Astrocyte (in vitro differentiated cells and primary cell): ENCODE measurements at regions not wholly inside any gene's neighbourhood (a gene's known extent, or its start where the extent isn't known, plus 50 kb on each side); places are given as distances from the start of the nearest gene placed in this dataset.

Source experiments
- DNase-seq: peaks from one replicate; pipeline ENCODE4 v3.0.0-alpha.2; 2010; ENCODE audit warnings: low read depth
- FAIRE-seq: peaks from 2 replicates; lab custom pipeline; 2011; peaks lifted over from hg19 to GRCh38; lab: Jason Lieb, UNC
- H2AFZ ChIP-seq: 2 replicates; pipeline ENCODE4 v1.6.0; 2012; ENCODE audit warnings: low read depth, low read length, inconsistent platforms
- H3K27ac ChIP-seq: 2 replicates; pipeline ENCODE4 v1.5.1; 2011; ENCODE audit warnings: low read depth, low read length, inconsistent platforms
- H3K27me3 ChIP-seq: 2 replicates; pipeline ENCODE4 v1.6.0; 2011; ENCODE audit warnings: low read length, inconsistent platforms; ENCODE audit not compliant: insufficient read depth
- H3K36me3 ChIP-seq: 2 replicates; pipeline ENCODE4 v1.5.1; 2011; ENCODE audit warnings: low read length, inconsistent platforms; ENCODE audit not compliant: insufficient read depth
- H3K4me1 ChIP-seq: 2 replicates; pipeline ENCODE4 v1.5.1; 2011; ENCODE audit warnings: low read length, inconsistent platforms; ENCODE audit not compliant: insufficient read depth
- H3K4me2 ChIP-seq: 2 replicates; pipeline ENCODE4 v1.6.0; 2012; ENCODE audit warnings: low read length, inconsistent platforms
- H3K4me3 ChIP-seq: 2 replicates; pipeline ENCODE4 v1.5.1; 2011; ENCODE audit warnings: low read depth, mild to moderate bottlenecking, low read length, inconsistent platforms; ENCODE audit not compliant: insufficient read depth
- H3K79me2 ChIP-seq: 2 replicates; pipeline ENCODE4 v1.6.0; 2012; ENCODE audit warnings: mild to moderate bottlenecking, low read length, inconsistent platforms; ENCODE audit not compliant: insufficient read depth
- H3K9ac ChIP-seq: 2 replicates; pipeline ENCODE4 v1.6.0; 2012; ENCODE audit warnings: mild to moderate bottlenecking, low read length, inconsistent platforms
- H3K9me3 ChIP-seq: 2 replicates; pipeline ENCODE4 v1.5.1; 2012; ENCODE audit warnings: low read depth, mild to moderate bottlenecking, low read length, inconsistent platforms; ENCODE audit not compliant: insufficient read depth
- H4K20me1 ChIP-seq: 2 replicates; pipeline ENCODE4 v1.6.0; 2012; ENCODE audit warnings: low read length, inconsistent platforms; ENCODE audit not compliant: insufficient read depth
- H3K27ac Mint-ChIP-seq: one replicate; pipeline ENCODE4 v1.8.0; 2021; ENCODE audit warnings: mild to moderate bottlenecking, mixed read lengths; ENCODE audit not compliant: unreplicated experiment
- H3K27me3 Mint-ChIP-seq: one replicate; pipeline ENCODE4 v1.8.0; 2021; ENCODE audit warnings: low read depth, mixed read lengths; ENCODE audit not compliant: unreplicated experiment
- H3K36me3 Mint-ChIP-seq: one replicate; pipeline ENCODE4 v1.8.0; 2021; ENCODE audit warnings: low read depth, mixed read lengths; ENCODE audit not compliant: unreplicated experiment
- H3K4me1 Mint-ChIP-seq: one replicate; pipeline ENCODE4 v1.8.0; 2021; ENCODE audit warnings: low read depth, mixed read lengths; ENCODE audit not compliant: unreplicated experiment
- H3K4me3 Mint-ChIP-seq: one replicate; pipeline ENCODE4 v1.8.0; 2021; ENCODE audit warnings: mild to moderate bottlenecking, moderate library complexity, mixed read lengths; ENCODE audit not compliant: unreplicated experiment
- H3K9me3 Mint-ChIP-seq: one replicate; pipeline ENCODE4 v1.8.0; 2021; ENCODE audit warnings: mild to moderate bottlenecking, mixed read lengths; ENCODE audit not compliant: unreplicated experiment
- CTCF ChIP-seq: IDR thresholded peaks from 2 replicates; pipeline ENCODE4 v1.5.1; 2011; ENCODE audit warnings: low read depth, mild to moderate bottlenecking, inconsistent platforms, low read length, moderate library complexity; ENCODE audit not compliant: insufficient read depth
- EZH2 ChIP-seq: IDR thresholded peaks from 2 replicates; pipeline ENCODE4 v1.6.1; 2012; ENCODE audit warnings: mild to moderate bottlenecking, low read length, inconsistent platforms; ENCODE audit not compliant: insufficient read depth

GRCh38 chr2:42888321-42889245 lies 96.2 kb upstream of the HAAO start:
- H3K27ac Mint-ChIP-seq: no peak overlapping the region
- H3K4me3 Mint-ChIP-seq: no peak overlapping the region

DNA sequence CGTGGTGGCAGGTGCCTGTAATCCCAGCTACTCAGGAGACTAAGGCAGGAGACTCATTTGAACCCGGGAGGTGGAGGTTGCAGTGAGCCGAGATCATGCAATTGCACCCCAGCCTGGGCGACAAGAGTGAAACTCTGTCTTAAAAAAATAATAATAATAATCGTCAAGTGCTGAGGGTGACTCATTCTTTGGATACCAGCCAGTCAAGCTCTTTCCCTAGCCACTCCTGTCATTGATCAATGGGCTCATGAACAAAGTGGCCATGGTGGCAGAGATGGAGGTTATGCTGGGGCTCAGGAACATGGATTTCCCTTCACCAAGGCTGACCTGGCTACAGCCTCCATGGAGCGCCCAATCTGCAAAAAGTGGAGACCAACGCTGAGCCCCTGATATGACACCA lies 94.5 kb upstream of the HAAO start:
- TF ChIP-seq CTCF (no peak), EZH2 (no peak)
- DNase-seq: peak; percentile 66
- no peak for FAIRE-seq

More at GRCh38 chr2:42888321-42889245, 96.2 kb upstream of the HAAO start:
- TF ChIP-seq CTCF (no peak), EZH2 (no peak)
- Histone ChIP-seq H3K27ac (peak overlapping the region; percentile 50), H4K20me1 (no peaks in the 10 kb centered on the region), H3K9ac (no peak overlapping the region), H3K9me3 (peaks cover 3% of the 10 kb centered on the region), H3K4me2 (peak overlapping the region; percentile 14), H3K4me1 (no peaks in the 10 kb centered on the region), H3K79me2 (no peaks in the 10 kb centered on the region), H3K4me3 (no peak overlapping the region), H3K27me3 (no peaks in the 10 kb centered on the region), H2AFZ (peak overlapping the region; percentile 9), H3K36me3 (no peaks in the 10 kb centered on the region)
- peaks cover 2% of the 10 kb centered on the region for H3K9me3 Mint-ChIP-seq
- FAIRE-seq (no peak), DNase-seq (peak; percentile 95)
- H3K4me1 Mint-ChIP-seq: peaks cover 6% of the 10 kb centered on the region
- peaks cover 3% of the 10 kb centered on the region for H3K36me3 Mint-ChIP-seq
- no peaks in the 10 kb centered on the region for H3K27me3 Mint-ChIP-seq

GRCh38 chr2:42882756-42883155 lies 90.4 kb upstream of the HAAO start:
- Histone ChIP-seq H2AFZ (no peak overlapping the region), H3K4me3 (no peak overlapping the region), H3K27ac (no peak overlapping the region), H3K27me3 (no peaks in the 10 kb centered on the region), H3K9ac (no peak overlapping the region), H3K9me3 (no peaks in the 10 kb centered on the region), H3K36me3 (no peaks in the 10 kb centered on the region), H3K4me1 (peaks cover 18% of the 10 kb centered on the region), H4K20me1 (no peaks in the 10 kb centered on the region), H3K4me2 (no peak overlapping the region), H3K79me2 (no peaks in the 10 kb centered on the region)
- peaks cover 4% of the 10 kb centered on the region for H3K9me3 Mint-ChIP-seq
- no peak for TF ChIP-seq EZH2
- DNase-seq (no peak), FAIRE-seq (no peak)
- peaks cover 3% of the 10 kb centered on the region for H3K27me3 Mint-ChIP-seq
- no peak overlapping the region for H3K4me3 Mint-ChIP-seq
- peaks cover 16% of the 10 kb centered on the region for H3K4me1 Mint-ChIP-seq
- peaks cover 2% of the 10 kb centered on the region for H3K36me3 Mint-ChIP-seq
- H3K27ac Mint-ChIP-seq: no peak overlapping the region

More for the DNA sequence above, 94.5 kb upstream of the HAAO start:
- H3K4me2 ChIP-seq: no peak overlapping the region
- H3K4me3 Mint-ChIP-seq: no peak overlapping the region
- no peaks in the 10 kb centered on the region for H3K36me3 ChIP-seq
- H3K4me1 Mint-ChIP-seq: peaks cover 6% of the 10 kb centered on the region
- no peaks in the 10 kb centered on the region for H4K20me1 ChIP-seq
- no peak overlapping the region for H3K27ac ChIP-seq
- no peaks in the 10 kb centered on the region for H3K27me3 Mint-ChIP-seq
- peaks cover 3% of the 10 kb centered on the region for H3K9me3 Mint-ChIP-seq
- no peak overlapping the region for H3K27ac Mint-ChIP-seq
- peaks cover 3% of the 10 kb centered on the region for H3K9me3 ChIP-seq
- no peak overlapping the region for H3K9ac ChIP-seq
- no peak overlapping the region for H3K4me3 ChIP-seq
- no peaks in the 10 kb centered on the region for H3K4me1 ChIP-seq
- peaks cover under 1% of the 10 kb centered on the region for H3K36me3 Mint-ChIP-seq
- no peaks in the 10 kb centered on the region for H3K79me2 ChIP-seq
- H3K27me3 ChIP-seq: no peaks in the 10 kb centered on the region
- H2AFZ ChIP-seq: no peak overlapping the region
